Uterus (tissue), 3 donors: ENCODE measurements at regions not wholly inside any gene's neighbourhood (a gene's known extent, or its start where the extent isn't known, plus 50 kb on each side); places are given as distances from the start of the nearest gene placed in this dataset.

Source experiments
- DNase-seq, 2 donors: peaks; one replicate each; pipeline ENCODE4 v3.0.0-alpha.2; 2019 to 2020
- H3K27ac ChIP-seq, 2 donors: fragments of 200-600 bp; sonication (generic); 1 replicate in 1 of 2; 2 replicates in 1 of 2; pipeline ENCODE4 v1.5.1; 2016 to 2018
- H3K27me3 ChIP-seq, 2 donors: fragments of 200-600 bp; sonication (generic); one replicate each; pipeline ENCODE4 v1.5.1; 2018 to 2019; ENCODE audit warnings: control low read depth in 1 of 2
- H3K36me3 ChIP-seq, 2 donors: fragments of 200-600 bp; sonication (generic); one replicate each; pipeline ENCODE4 v1.5.1; 2019; ENCODE audit warnings: control low read depth in 1 of 2
- H3K4me1 ChIP-seq, 2 donors: fragments of 200-600 bp; sonication (generic); one replicate each; pipeline ENCODE4 v1.5.1; 2018 to 2019; ENCODE audit warnings: control low read depth in 1 of 2
- H3K4me3 ChIP-seq, 2 donors: fragments of 200-600 bp; sonication (generic); 1 replicate in 1 of 2; 2 replicates in 1 of 2; pipeline ENCODE4 v1.5.1; 2018 to 2019; ENCODE audit warnings: mild to moderate bottlenecking in 1 of 2
- H3K9me3 ChIP-seq, 2 donors: fragments of 200-600 bp; sonication (generic); one replicate each; pipeline ENCODE4 v1.5.1; 2019; ENCODE audit warnings: control low read depth in 1 of 2
- CTCF ChIP-seq, 4 experiments: fragments of 200-600 bp in 2 of 4; fragments of 450-650 bp in 2 of 4; sonication (generic) in 2 of 4; IDR thresholded peaks; one replicate each; pipeline ENCODE4 v1.5.1; 2016 to 2019; ENCODE audit warnings: antibody characterized with exemption in 4 of 4, mild to moderate bottlenecking in 2 of 4, moderate library complexity in 1 of 4
- POLR2A ChIP-seq, 2 donors: fragments of 450-650 bp; IDR thresholded peaks; one replicate each; pipeline ENCODE4 v1.6.1; 2016; ENCODE audit warnings: antibody characterized with exemption in 2 of 2, mild to moderate bottlenecking in 1 of 2, moderate library complexity in 1 of 2
- intact Hi-C: fragments of 100-400 bp; cut with DNase I; formaldehyde crosslinking; loops from one replicate; pipeline ENCODE4 v1.15.1; 2023; ENCODE audit warnings: low total_unique reads
- donor health status: DM: yes; HTN: yes; CAD: no.

- H3K4me3 ChIP-seq = no peak overlapping the region
- H3K9me3 ChIP-seq = no peaks in the 10 kb centered on the region
- no peak overlapping the region for H3K27ac ChIP-seq
- H3K4me1 ChIP-seq = no peaks in the 10 kb centered on the region
- no peaks in the 10 kb centered on the region for H3K36me3 ChIP-seq
- no peaks in the 10 kb centered on the region for H3K27me3 ChIP-seq
- DNase-seq = no peak
- intact Hi-C loops = no loop called here
- TF ChIP-seq CTCF (IDR thresholded peaks at IDR 0.05) (no peak), POLR2A (IDR thresholded peaks at IDR 0.05) (no peak)
Measured at GRCh38 chr1:90475631-90476030, 241.5 kb downstream of the BARHL2 start.

GRCh38 chr1:90474731-90475130, 242.4 kb downstream of the BARHL2 start:
- Histone ChIP-seq H3K27ac (no peak overlapping the region), H3K4me3 (no peak overlapping the region), H3K9me3 (no peaks in the 10 kb centered on the region), H3K4me1 (no peaks in the 10 kb centered on the region), H3K27me3 (no peaks in the 10 kb centered on the region), H3K36me3 (no peaks in the 10 kb centered on the region)
- DNase-seq = no peak
- intact Hi-C loops = no loop called here
- no peak for TF ChIP-seq CTCF (IDR thresholded peaks at IDR 0.05)
- no peak for TF ChIP-seq POLR2A (IDR thresholded peaks at IDR 0.05)

GRCh38 chr1:90474158-90474557, 242.9 kb downstream of the BARHL2 start:
- H3K4me1 ChIP-seq = no peaks in the 10 kb centered on the region
- TF ChIP-seq CTCF (IDR thresholded peaks at IDR 0.05) (no peak), POLR2A (IDR thresholded peaks at IDR 0.05) (no peak)
- no peak overlapping the region for H3K27ac ChIP-seq
- H3K36me3 ChIP-seq = no peaks in the 10 kb centered on the region
- H3K27me3 ChIP-seq = no peaks in the 10 kb centered on the region
- no peaks in the 10 kb centered on the region for H3K9me3 ChIP-seq
- intact Hi-C loops = no loop called here
- no peak overlapping the region for H3K4me3 ChIP-seq
- DNase-seq = no peak

- no peak overlapping the region for H3K4me3 ChIP-seq
- intact Hi-C loops = no loop called here
- H3K4me1 ChIP-seq = no peaks in the 10 kb centered on the region
- no peak overlapping the region for H3K27ac ChIP-seq
- no peak for DNase-seq
- no peak for TF ChIP-seq POLR2A (IDR thresholded peaks at IDR 0.05)
- no peak for TF ChIP-seq CTCF (IDR thresholded peaks at IDR 0.05)
- H3K36me3 ChIP-seq = no peaks in the 10 kb centered on the region
- H3K27me3 ChIP-seq = no peaks in the 10 kb centered on the region
- H3K9me3 ChIP-seq = no peaks in the 10 kb centered on the region
Measured at GRCh38 chr1:90472775-90473174, 244.3 kb downstream of the BARHL2 start.

GRCh38 chr1:90459570-90459969, 257.5 kb downstream of the BARHL2 start:
- intact Hi-C loops = no loop called here
- H3K27ac ChIP-seq = no peak overlapping the region

More at GRCh38 chr1:90459570-90459969, 257.5 kb downstream of the BARHL2 start:
- no peak for DNase-seq
- no peaks in the 10 kb centered on the region for H3K9me3 ChIP-seq
- H3K36me3 ChIP-seq = no peaks in the 10 kb centered on the region
- no peaks in the 10 kb centered on the region for H3K27me3 ChIP-seq
- TF ChIP-seq CTCF (IDR thresholded peaks at IDR 0.05) (no peak), POLR2A (IDR thresholded peaks at IDR 0.05) (no peak)
- H3K4me1 ChIP-seq = no peaks in the 10 kb centered on the region
- no peak overlapping the region for H3K4me3 ChIP-seq
